ENCODE measurements at regions not wholly inside any gene's neighbourhood (a gene's known extent, or its start where the extent isn't known, plus 50 kb on each side); places are given as distances from the start of the nearest gene placed in this dataset.
"Not testable (repeated sequence)": the region's sequence is repeated elsewhere in the genome, so short reads cannot be mapped to it uniquely, and the experiment has no call there.

GRCh38 chr4:49519150-49520035 is 533.3 kb downstream of the CWH43 start:
- TF ChIP-seq POLR2AphosphoS5 (IDR thresholded peaks at IDR 0.05; ENCODE audit: insufficient read depth in 1 of 2, low read depth in 1 of 2): not testable (repeated sequence)
- TF ChIP-seq, protein P1, sequence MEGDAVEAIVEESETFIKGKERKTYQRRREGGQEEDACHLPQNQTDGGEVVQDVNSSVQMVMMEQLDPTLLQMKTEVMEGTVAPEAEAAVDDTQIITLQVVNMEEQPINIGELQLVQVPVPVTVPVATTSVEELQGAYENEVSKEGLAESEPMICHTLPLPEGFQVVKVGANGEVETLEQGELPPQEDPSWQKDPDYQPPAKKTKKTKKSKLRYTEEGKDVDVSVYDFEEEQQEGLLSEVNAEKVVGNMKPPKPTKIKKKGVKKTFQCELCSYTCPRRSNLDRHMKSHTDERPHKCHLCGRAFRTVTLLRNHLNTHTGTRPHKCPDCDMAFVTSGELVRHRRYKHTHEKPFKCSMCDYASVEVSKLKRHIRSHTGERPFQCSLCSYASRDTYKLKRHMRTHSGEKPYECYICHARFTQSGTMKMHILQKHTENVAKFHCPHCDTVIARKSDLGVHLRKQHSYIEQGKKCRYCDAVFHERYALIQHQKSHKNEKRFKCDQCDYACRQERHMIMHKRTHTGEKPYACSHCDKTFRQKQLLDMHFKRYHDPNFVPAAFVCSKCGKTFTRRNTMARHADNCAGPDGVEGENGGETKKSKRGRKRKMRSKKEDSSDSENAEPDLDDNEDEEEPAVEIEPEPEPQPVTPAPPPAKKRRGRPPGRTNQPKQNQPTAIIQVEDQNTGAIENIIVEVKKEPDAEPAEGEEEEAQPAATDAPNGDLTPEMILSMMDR (IDR thresholded peaks at IDR 0.05): not testable (repeated sequence)

All from vagina (tissue), 2 donors.